K562 (cell line): ENCODE measurements at regions not wholly inside any gene's neighbourhood (a gene's known extent, or its start where the extent isn't known, plus 50 kb on each side); places are given as distances from the start of the nearest gene placed in this dataset.

Source experiments
- ATAC-seq: fragments of 200-7000 bp; cut with Tn5 transposase; 3 replicates; pipeline ENCODE4 v1.9.1; 2020; ENCODE audit warnings: moderate library complexity
- BruUV-seq: library from RNA; stranded (reverse); fragments of 400-500 nt; replicated peaks from 2 replicates; lab custom pipeline; 2021; lab: Mats Ljungman, UMichigan
- CTCF ChIA-PET: fragments of 300-600 bp; formaldehyde crosslinking; extraction: SDS; loops from one replicate; lab custom pipeline; 2021; ENCODE audit warnings: low intra/inter-chr PET ratio; lab: Yijun Ruan, JAX
- POLR2A ChIA-PET: fragments of 300-600, 350-650 bp; sonication (Branson Sonifier 250); formaldehyde crosslinking; extraction: SDS; loops from one replicate; lab custom pipeline; 2021; ENCODE audit warnings: antibody characterized with exemption, inconsistent platforms; lab: Yijun Ruan, JAX
- DNase-seq, 4 experiments: peaks; one replicate each; pipeline versions ENCODE4 v3.0.0 to v3.0.0-alpha.2; 2011 to 2018; ENCODE audit warnings: low spot score in 3 of 4, mixed read lengths in 3 of 4; ENCODE audit errors: extremely low read depth in 1 of 4
- FAIRE-seq: peaks from 2 replicates; lab custom pipeline; 2011; peaks lifted over from hg19 to GRCh38; lab: Jason Lieb, UNC
- H2AFZ ChIP-seq: 2 replicates; pipeline ENCODE4 v1.6.0; 2011; ENCODE audit warnings: low read depth, low read length, control low read depth, inconsistent platforms
- H3K27ac ChIP-seq: fragments of 200-600 bp; 3 replicates; pipeline ENCODE4 v1.8.0; 2011; ENCODE audit warnings: low read depth, mild to moderate bottlenecking, control low read depth, inconsistent platforms, low read length, moderate library complexity, mixed read lengths; ENCODE audit errors: extremely low read depth
- H3K27me3 ChIP-seq, 2 experiments: fragments of 300-600 bp in 1 of 2; 2 replicates in 1 of 2; 3 replicates in 1 of 2; pipeline versions ENCODE4 v1.6.0 to v1.8.0; 2011; ENCODE audit warnings: inconsistent platforms in 2 of 2, low read length in 2 of 2, mild to moderate bottlenecking in 1 of 2, mixed read lengths in 1 of 2, moderate library complexity in 1 of 2; ENCODE audit not compliant: control insufficient read depth in 2 of 2, insufficient read depth in 2 of 2
- H3K36me3 ChIP-seq: fragments of 300-600 bp; 3 replicates; pipeline ENCODE4 v1.8.0; 2011; ENCODE audit warnings: mild to moderate bottlenecking, low read length, inconsistent platforms; ENCODE audit not compliant: control insufficient read depth, insufficient read depth
- H3K4me1 ChIP-seq, 2 experiments: fragments of 200-600 bp in 1 of 2; replicated peaks in 1 of 2; 2 replicates in 1 of 2; 3 replicates in 1 of 2; pipeline versions ENCODE4 v1.5.1 to v1.8.0; 2011; ENCODE audit warnings: inconsistent platforms in 2 of 2, low read length in 2 of 2, mild to moderate bottlenecking in 1 of 2, mixed read lengths in 1 of 2, moderate library complexity in 1 of 2; ENCODE audit not compliant: control insufficient read depth in 2 of 2, insufficient read depth in 2 of 2
- H3K4me2 ChIP-seq: 2 replicates; pipeline ENCODE4 v1.6.1; 2011; ENCODE audit warnings: low read length, control low read depth, inconsistent platforms, mixed read lengths; ENCODE audit not compliant: insufficient read depth
- H3K4me3 ChIP-seq: fragments of 200-600 bp; sonication (generic), shearing (Covaris generic); 2 replicates; pipeline ENCODE4 v1.5.1; 2016; ENCODE audit warnings: control low read depth, inconsistent platforms
- H3K79me2 ChIP-seq: fragments of 200-600 bp; 3 replicates; pipeline ENCODE4 v1.8.0; 2011; ENCODE audit warnings: low read length, inconsistent platforms; ENCODE audit not compliant: control insufficient read depth, insufficient read depth
- H3K9ac ChIP-seq, 2 experiments: 2 replicates each; pipeline versions ENCODE4 v1.6.0 to v1.6.1; 2011; ENCODE audit warnings: low read depth in 2 of 2, low read length in 2 of 2, control low read depth in 1 of 2, inconsistent platforms in 1 of 2, mild to moderate bottlenecking in 1 of 2, mixed read lengths in 1 of 2; ENCODE audit not compliant: insufficient read depth in 1 of 2
- H3K9me1 ChIP-seq: one replicate; pipeline ENCODE4 v1.6.0; 2011; ENCODE audit warnings: inconsistent platforms, mild to moderate bottlenecking, low read length, moderate library complexity; ENCODE audit not compliant: control insufficient read depth, insufficient read depth
- H3K9me3 ChIP-seq: replicated peaks from 2 replicates; pipeline ENCODE4 v1.5.1; 2011; ENCODE audit warnings: low read depth, low read length, inconsistent platforms; ENCODE audit not compliant: control insufficient read depth, insufficient read depth
- H4K20me1 ChIP-seq: replicated peaks from 2 replicates; pipeline ENCODE4 v1.6.1; 2011; ENCODE audit warnings: low read length, inconsistent platforms, mixed read lengths; ENCODE audit not compliant: control insufficient read depth, insufficient read depth
- CBX3 ChIP-seq, 2 experiments: IDR thresholded peaks; 1 replicate in 1 of 2; 2 replicates in 1 of 2; pipeline ENCODE4 v1.6.1; 2012; ENCODE audit warnings: inconsistent platforms in 2 of 2, low read length in 2 of 2, borderline replicate concordance in 1 of 2, control low read depth in 1 of 2
- DACH1 ChIP-seq: fragments of 450-650 bp; IDR thresholded peaks from 2 replicates; pipeline ENCODE4 v1.6.1; 2018; ENCODE audit not compliant: partially characterized antibody
- EP300 ChIP-seq: IDR thresholded peaks from 2 replicates; pipeline ENCODE4 v1.6.1; 2012; ENCODE audit warnings: low read length, improper control_type of control experiment
- FOXK1 ChIP-seq: sonication (generic); formaldehyde crosslinking; IDR thresholded peaks from 2 replicates; pipeline ENCODE4 v1.8.0; 2022; ENCODE audit warnings: missing genetic modification reagents, mild to moderate bottlenecking, borderline replicate concordance
- HMG20B ChIP-seq: fragments of 250-450 bp; sonication (Bioruptor Pico); IDR thresholded peaks from 2 replicates; pipeline ENCODE4 v1.5.0; 2021; ENCODE audit warnings: mild to moderate bottlenecking
- HSF4 ChIP-seq: fragments of 250-450 bp; sonication (Bioruptor Pico); IDR thresholded peaks from 2 replicates; pipeline ENCODE4 v2.1.2; 2022; ENCODE audit warnings: mild to moderate bottlenecking, moderate library complexity, borderline replicate concordance
- NBN ChIP-seq: fragments of 450-650 bp; IDR thresholded peaks from 2 replicates; pipeline ENCODE4 v1.6.1; 2016; ENCODE audit warnings: low read depth, mild to moderate bottlenecking
- NR2F6 ChIP-seq: fragments of 450-650 bp; formaldehyde crosslinking; IDR thresholded peaks from 2 replicates; pipeline ENCODE4 v1.4.0; 2020; ENCODE audit warnings: mild to moderate bottlenecking
- PHF21A ChIP-seq: fragments of 450-650 bp; IDR thresholded peaks from 2 replicates; pipeline ENCODE4 v1.6.1; 2017; ENCODE audit warnings: low read depth, borderline replicate concordance
- POLR2G ChIP-seq: fragments of 200-400 bp; formaldehyde crosslinking; IDR thresholded peaks from 2 replicates; pipeline ENCODE4 v1.6.1; 2017; ENCODE audit warnings: low read depth, mild to moderate bottlenecking, antibody characterized with exemption, low read length, moderate library complexity
- ZFP36 ChIP-seq: fragments of 150-350 bp; IDR thresholded peaks from 2 replicates; pipeline ENCODE4 v1.6.1; 2018; ENCODE audit warnings: low read length, low read depth; ENCODE audit not compliant: partially characterized antibody
- ZNF398 ChIP-seq: fragments of 250-450 bp; sonication (Bioruptor Pico); IDR thresholded peaks from 2 replicates; pipeline ENCODE4 v1.8.0; 2021; ENCODE audit warnings: moderate library complexity, mild to moderate bottlenecking, inconsistent platforms
- ZNF592 ChIP-seq: fragments of 450-650 bp; IDR thresholded peaks from 2 replicates; pipeline ENCODE4 v1.6.1; 2017; ENCODE audit warnings: antibody characterized with exemption, mild to moderate bottlenecking
- ZNF644 ChIP-seq: fragments of 200-800 bp; sonication (Bioruptor generic); IDR thresholded peaks from 2 replicates; pipeline ENCODE4 v1.6.1; 2016; ENCODE audit warnings: low read depth, missing genetic modification characterization, missing compliant biosample characterization
- ZNF76 ChIP-seq: fragments of 250-450 bp; sonication (Bioruptor Pico); IDR thresholded peaks from 2 replicates; pipeline ENCODE4 v1.4.0; 2020; ENCODE audit warnings: mild to moderate bottlenecking, moderate library complexity, borderline replicate concordance
- WGBS: fragments of 100-300 bp; shearing (Covaris generic); methylation state at CpG from one replicate; pipeline ENCODE4 v1.1.6; 2016; ENCODE audit warnings: low coverage, mixed read lengths; ENCODE audit not compliant: insufficient coverage; ENCODE audit errors: missing lambda C conversion rate; 5-methylcytosine and 5-hydroxymethylcytosine counted together
- in situ Hi-C: fragments of 300-500 bp; cut with MboI; formaldehyde crosslinking; loops from 4 replicates; pipeline ENCODE4 v1.15.0; 2018; ENCODE audit warnings: inconsistent platforms, mixed read lengths
- intact Hi-C: fragments of 100-400 bp; cut with micrococcal nuclease; formaldehyde crosslinking; loops from 2 replicates; pipeline ENCODE4 v1.14.2; 2022
- TF ChIP-seq, protein P1 (sequence below): sonication (generic); formaldehyde crosslinking; IDR thresholded peaks from 2 replicates; pipeline ENCODE4 v1.8.0; 2022; ENCODE audit warnings: mild to moderate bottlenecking, low read depth, missing genetic modification reagents

DNA sequence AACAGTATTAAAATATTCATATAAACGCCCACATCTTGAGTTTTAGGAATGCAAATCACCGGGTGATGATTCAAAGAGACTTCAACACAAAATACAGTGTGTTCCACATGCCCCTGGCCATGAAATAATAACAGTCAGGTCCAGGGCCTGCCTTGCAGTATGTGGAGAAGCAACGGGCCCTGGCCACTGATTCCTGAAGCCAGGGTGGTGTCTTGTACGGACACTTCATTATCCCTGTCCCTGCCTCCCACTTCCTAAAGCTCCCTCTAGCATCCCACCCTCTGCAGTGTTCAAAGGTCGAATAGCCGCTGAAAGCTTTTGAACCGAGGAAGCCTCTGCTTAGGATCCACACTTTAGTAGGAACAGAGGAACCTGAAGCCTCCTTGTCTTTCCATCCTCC, 50.4 kb upstream of the PCSK6 start (continued):
- TF ChIP-seq, protein P1, sequence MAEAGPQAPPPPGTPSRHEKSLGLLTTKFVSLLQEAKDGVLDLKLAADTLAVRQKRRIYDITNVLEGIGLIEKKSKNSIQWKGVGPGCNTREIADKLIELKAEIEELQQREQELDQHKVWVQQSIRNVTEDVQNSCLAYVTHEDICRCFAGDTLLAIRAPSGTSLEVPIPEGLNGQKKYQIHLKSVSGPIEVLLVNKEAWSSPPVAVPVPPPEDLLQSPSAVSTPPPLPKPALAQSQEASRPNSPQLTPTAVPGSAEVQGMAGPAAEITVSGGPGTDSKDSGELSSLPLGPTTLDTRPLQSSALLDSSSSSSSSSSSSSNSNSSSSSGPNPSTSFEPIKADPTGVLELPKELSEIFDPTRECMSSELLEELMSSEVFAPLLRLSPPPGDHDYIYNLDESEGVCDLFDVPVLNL (CRISPR knock-in tag), result no peak
- TF ChIP-seq POLR2G, result no peak
- no peak for TF ChIP-seq ZNF592
- no peak for TF ChIP-seq HSF4 (CRISPR knock-in tag)

DNA sequence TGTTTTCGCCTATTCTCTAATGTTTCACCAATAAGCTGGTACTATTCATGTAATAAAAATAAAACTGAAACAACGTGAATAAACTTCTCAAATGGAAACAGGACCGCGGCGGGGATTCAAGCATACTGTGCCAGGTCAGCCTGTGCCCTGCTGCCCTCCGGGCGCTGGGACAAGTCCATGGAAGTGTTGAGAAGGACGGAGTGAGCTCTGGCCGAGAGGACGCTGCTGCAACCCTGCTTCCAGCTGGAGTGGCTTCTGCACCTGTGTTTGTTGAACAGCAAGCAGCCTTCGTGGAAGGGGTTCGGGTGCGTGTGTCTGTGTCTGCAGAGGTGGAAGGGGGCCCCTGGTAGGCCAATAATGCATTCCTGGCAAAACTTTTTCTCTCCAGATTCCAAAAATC, 50.0 kb upstream of the PCSK6 start:
- H2AFZ ChIP-seq, result no peak overlapping the region
- no peak overlapping the region for H3K9ac ChIP-seq
- in situ Hi-C loops (no loop called here), intact Hi-C loops (no loop called here)
- peaks cover 52 to 67% of the 10 kb centered on the region in 2 experiments for H3K27me3 ChIP-seq
- peaks cover 0 to 4% of the 10 kb centered on the region in 2 experiments; a peak in 1 of 5 replicates for H3K4me1 ChIP-seq
- no peak overlapping the region for H3K27ac ChIP-seq
- WGBS, result 0% methylated on average over 11 of the region's 13 CpGs
- no peak for ATAC-seq
- H3K79me2 ChIP-seq, result no peaks in the 10 kb centered on the region
- H3K4me3 ChIP-seq, result no peak overlapping the region
- no peak for DNase-seq
- no peak overlapping the region for H3K4me2 ChIP-seq
- no peaks in the 10 kb centered on the region for H3K36me3 ChIP-seq
- BruUV-seq, result no TSS peak
- peak; percentile 6 for FAIRE-seq
- ChIA-PET POLR2A (no interaction called here), CTCF (no interaction called here)
- no peaks in the 10 kb centered on the region for H3K9me1 ChIP-seq
- no peaks in the 10 kb centered on the region for H3K9me3 ChIP-seq
- H4K20me1 ChIP-seq, result no peaks in the 10 kb centered on the region; the same call in 1 of the 2 replicates
- TF ChIP-seq NR2F6 (no peak), ZNF644 (tag) (no peak), ZNF398 (CRISPR knock-in tag) (no peak), NBN (no peak), DACH1 (no peak), FOXK1 (CRISPR knock-in tag) (no peak), ZFP36 (no peak), PHF21A (no peak), CBX3 (IDR thresholded peaks at IDR 0.05; ENCODE audit: borderline replicate concordance in 1 of 2, low read length in 2 of 2) (no peak), ZNF76 (CRISPR knock-in tag) (no peak), EP300 (no peak), HMG20B (no peak)
